ENCODE measurements at regions not wholly inside any gene's neighbourhood (a gene's known extent, or its start where the extent isn't known, plus 50 kb on each side); places are given as distances from the start of the nearest gene placed in this dataset.

DNA sequence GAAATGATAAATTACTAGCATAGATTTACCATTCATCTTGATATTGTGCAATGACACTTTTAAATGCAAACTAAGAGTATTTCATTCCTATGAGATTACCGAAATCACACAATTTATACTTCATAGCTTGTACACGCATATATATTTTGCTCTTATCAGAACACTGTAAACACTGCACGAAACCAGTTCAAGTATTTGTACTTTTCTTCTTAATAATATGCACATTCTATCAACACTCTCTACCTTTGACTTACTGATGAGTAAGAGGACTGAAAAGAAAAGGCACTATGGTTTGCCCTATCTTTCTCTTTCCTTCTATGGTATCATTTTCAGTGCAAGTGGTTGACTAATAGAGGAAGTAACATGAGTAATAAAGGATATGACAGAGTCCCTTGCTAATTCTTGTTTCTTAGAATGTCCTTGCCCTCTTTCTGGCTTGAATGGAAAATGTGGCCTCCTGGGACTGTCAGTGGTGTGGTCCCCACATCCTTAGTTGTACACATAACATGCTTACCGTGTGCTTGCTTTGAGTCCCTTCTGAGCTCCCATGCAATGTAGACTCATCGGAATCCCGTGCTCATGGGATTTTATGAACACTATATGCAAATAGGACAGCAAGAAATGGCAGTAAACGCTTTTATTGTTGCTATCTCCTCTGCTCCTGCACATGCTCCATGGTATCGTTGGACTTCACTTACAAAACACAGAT, 363.5 kb upstream of the TNP1 start:
- Histone ChIP-seq H3K27ac (peak overlapping the region; percentile 73), H3K9me3 (no peaks in the 10 kb centered on the region), H3K4me1 (ENCODE audit: control insufficient read depth in 1 of 2, insufficient read depth in 1 of 2, low read depth in 1 of 2, low read length in 1 of 2) (peaks cover 25 to 26% of the 10 kb centered on the region in 2 experiments), H3K27me3 (peaks cover 31% of the 10 kb centered on the region), H3K36me3 (no peaks in the 10 kb centered on the region), H3K4me3 (ENCODE audit: low read depth in 1 of 2, low read length in 1 of 2) (peak overlapping the region in 1 of 2 experiments; percentile 17)
- TF ChIP-seq, protein P1, sequence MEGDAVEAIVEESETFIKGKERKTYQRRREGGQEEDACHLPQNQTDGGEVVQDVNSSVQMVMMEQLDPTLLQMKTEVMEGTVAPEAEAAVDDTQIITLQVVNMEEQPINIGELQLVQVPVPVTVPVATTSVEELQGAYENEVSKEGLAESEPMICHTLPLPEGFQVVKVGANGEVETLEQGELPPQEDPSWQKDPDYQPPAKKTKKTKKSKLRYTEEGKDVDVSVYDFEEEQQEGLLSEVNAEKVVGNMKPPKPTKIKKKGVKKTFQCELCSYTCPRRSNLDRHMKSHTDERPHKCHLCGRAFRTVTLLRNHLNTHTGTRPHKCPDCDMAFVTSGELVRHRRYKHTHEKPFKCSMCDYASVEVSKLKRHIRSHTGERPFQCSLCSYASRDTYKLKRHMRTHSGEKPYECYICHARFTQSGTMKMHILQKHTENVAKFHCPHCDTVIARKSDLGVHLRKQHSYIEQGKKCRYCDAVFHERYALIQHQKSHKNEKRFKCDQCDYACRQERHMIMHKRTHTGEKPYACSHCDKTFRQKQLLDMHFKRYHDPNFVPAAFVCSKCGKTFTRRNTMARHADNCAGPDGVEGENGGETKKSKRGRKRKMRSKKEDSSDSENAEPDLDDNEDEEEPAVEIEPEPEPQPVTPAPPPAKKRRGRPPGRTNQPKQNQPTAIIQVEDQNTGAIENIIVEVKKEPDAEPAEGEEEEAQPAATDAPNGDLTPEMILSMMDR (IDR thresholded peaks at IDR 0.05), result no peak

DNA sequence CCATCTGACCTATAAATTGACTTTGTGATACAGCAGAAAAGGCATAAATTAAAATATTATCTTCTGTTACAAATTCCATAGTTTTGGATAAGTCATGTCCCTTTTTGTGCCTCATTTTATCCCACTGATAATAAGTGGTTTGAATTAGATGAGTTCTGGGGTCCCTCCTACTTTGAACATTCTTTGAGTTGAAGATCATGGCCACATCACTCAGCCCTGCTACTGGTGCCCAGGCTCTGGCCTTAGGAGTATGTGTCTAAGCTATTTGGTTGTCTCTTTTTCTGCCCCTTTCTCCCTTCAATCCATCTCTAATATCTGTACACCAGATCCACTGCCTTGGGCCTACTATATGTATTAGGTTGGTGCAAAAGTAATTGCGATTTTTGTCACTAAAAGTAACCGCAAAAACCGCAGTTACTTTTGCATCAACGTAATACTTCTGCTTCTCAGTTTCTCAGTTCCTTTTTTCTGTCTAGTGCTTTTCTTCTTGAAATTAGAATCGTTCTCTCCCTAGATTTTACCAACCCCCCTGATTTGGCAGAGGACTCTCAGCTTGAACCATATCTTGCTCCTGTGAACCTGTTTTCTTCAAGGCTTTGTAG, 362.5 kb upstream of the TNP1 start:
- TF ChIP-seq, protein P1 (IDR thresholded peaks at IDR 0.05), result no peak
- peak overlapping the region in 1 of 2 experiments; percentile 17 for H3K4me3 ChIP-seq (ENCODE audit: low read depth in 1 of 2, low read length in 1 of 2)
- no peaks in the 10 kb centered on the region for H3K9me3 ChIP-seq
- no peaks in the 10 kb centered on the region for H3K36me3 ChIP-seq
- peak overlapping the region; percentile 73 for H3K27ac ChIP-seq
- peaks cover 19 to 22% of the 10 kb centered on the region in 2 experiments for H3K4me1 ChIP-seq (ENCODE audit: control insufficient read depth in 1 of 2, insufficient read depth in 1 of 2, low read depth in 1 of 2, low read length in 1 of 2)
- peaks cover 40% of the 10 kb centered on the region for H3K27me3 ChIP-seq

DNA sequence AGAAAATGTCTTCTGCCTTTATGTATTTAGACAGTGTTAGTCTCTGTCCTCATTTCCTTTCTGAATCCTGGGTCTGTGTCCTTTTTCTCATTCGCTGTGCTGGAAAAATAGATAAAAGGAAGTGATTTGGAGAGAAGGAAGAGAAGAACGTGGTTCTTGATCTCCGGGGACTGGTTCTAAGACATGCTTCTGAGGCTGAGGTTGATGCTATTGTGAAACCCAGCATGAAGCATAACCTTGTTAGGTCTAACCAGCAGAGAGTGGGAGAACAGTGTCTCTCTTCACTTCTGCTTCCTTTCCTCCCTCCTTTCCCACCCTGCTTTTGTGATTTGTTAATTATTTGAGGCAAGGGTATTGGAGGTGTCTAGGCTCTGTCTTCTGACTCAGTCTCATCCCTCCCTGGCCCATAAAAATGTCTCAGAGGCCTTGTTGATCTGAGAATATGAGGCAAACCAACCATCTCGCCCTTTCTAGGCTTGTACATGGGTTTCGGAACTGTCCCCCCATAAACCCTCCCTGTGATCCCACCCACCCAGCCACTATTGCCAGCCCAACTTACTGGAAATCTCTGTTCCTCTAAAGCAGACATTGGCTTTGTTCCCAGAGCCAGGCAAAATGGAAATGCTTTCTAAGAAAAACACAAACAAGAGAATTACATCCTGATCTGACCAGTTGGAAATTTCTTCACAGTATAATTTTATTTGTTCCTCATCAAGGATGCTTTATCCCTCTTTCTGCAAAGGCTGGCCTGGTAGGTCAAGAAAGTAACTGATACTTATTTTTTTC, 360.6 kb upstream of the TNP1 start:
- TF ChIP-seq, protein P1 (IDR thresholded peaks at IDR 0.05), result no peak

DNA sequence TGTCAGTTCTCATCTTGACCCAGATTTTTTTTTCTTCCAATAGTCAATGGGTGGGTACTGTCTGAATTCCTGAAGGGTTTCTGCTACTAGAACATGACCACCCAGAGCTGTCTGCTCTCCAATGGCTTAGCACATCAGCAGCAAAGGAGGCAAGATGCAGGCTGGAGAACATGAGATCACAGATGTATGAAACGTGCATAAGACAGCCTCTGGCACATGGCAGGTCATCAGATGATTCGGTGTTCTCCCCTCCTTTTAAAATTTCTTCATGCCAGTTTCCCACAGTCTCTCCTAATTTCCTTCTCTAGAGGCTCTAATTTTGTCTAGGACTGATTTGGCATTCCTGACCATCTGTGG, 359.3 kb upstream of the TNP1 start:
- Histone ChIP-seq H3K27ac (no peak overlapping the region), H3K27me3 (peaks cover 64% of the 10 kb centered on the region), H3K9me3 (no peaks in the 10 kb centered on the region), H3K4me3 (ENCODE audit: low read depth in 1 of 2, low read length in 1 of 2) (no peak overlapping the region), H3K4me1 (ENCODE audit: control insufficient read depth in 1 of 2, insufficient read depth in 1 of 2, low read depth in 1 of 2, low read length in 1 of 2) (peaks cover 19 to 22% of the 10 kb centered on the region in 2 experiments), H3K36me3 (no peaks in the 10 kb centered on the region)
- TF ChIP-seq, protein P1 (IDR thresholded peaks at IDR 0.05), result no peak

More for the DNA sequence above, 360.6 kb upstream of the TNP1 start:
- peaks cover 57% of the 10 kb centered on the region for H3K27me3 ChIP-seq
- H3K4me3 ChIP-seq (ENCODE audit: low read depth in 1 of 2, low read length in 1 of 2), result no peak overlapping the region
- H3K9me3 ChIP-seq, result no peaks in the 10 kb centered on the region
- H3K36me3 ChIP-seq, result no peaks in the 10 kb centered on the region
- H3K27ac ChIP-seq, result no peak overlapping the region
- peaks cover 19 to 22% of the 10 kb centered on the region in 2 experiments for H3K4me1 ChIP-seq (ENCODE audit: control insufficient read depth in 1 of 2, insufficient read depth in 1 of 2, low read depth in 1 of 2, low read length in 1 of 2)

DNA sequence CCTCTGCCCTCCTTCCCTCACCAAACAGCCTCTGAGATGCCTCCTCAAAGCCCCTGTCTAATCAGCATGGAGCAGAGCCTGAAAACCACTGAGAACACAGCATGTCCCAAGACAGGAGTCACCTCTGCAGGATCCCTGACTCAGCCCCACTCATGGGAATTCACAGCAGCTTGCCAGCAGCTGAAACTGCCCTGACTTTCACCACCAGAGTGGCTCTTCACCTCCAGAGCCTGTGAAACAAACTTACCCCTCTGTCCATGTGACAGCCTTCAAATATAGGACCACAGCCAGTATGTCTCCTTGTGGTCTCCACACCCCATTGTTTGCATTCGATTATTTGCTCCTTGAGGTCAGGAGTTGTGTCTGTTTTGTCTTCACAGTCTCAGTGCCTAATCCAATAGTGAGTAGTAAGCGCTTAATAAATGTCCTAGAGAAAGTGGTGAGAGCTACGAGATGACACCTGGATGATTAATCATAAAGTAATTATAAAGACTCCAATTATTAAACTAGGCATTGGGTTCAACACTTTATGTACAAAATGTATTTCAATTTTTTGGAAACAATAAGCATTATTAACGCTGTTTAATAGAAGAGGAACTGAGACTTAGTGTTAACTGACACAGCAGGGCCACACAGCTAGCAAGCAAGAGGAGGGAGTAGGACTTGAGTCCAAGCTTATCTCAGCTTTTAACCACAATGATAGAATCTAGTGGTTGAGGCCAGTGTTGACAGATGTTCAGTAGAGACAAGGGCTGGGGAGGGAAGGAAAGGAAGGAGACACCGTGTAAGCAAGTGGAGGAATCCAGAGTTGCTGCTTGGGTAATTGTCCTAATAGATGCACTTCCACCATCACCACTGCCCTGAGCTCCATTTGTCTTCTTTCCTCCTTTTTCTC, 358.7 kb upstream of the TNP1 start:
- peaks cover 65% of the 10 kb centered on the region for H3K27me3 ChIP-seq
- no peak overlapping the region for H3K4me3 ChIP-seq (ENCODE audit: low read depth in 1 of 2, low read length in 1 of 2)
- no peak overlapping the region for H3K27ac ChIP-seq
- no peaks in the 10 kb centered on the region for H3K9me3 ChIP-seq
- TF ChIP-seq, protein P1 (IDR thresholded peaks at IDR 0.05), result no peak
- H3K4me1 ChIP-seq (ENCODE audit: control insufficient read depth in 1 of 2, insufficient read depth in 1 of 2, low read depth in 1 of 2, low read length in 1 of 2), result peaks cover 16% of the 10 kb centered on the region in 2 experiments
- H3K36me3 ChIP-seq, result no peaks in the 10 kb centered on the region

Data from neutrophil (primary cell).